OCI-LY1 (cell line): ENCODE measurements at regions not wholly inside any gene's neighbourhood (a gene's known extent, or its start where the extent isn't known, plus 50 kb on each side); places are given as distances from the start of the nearest gene placed in this dataset.

ENCODE experiments used
- CTCF ChIP-seq: fragments of 200-600 bp; sonication (generic), shearing (Covaris generic); IDR thresholded peaks from 2 replicates; pipeline ENCODE4 v1.5.1; 2017; ENCODE audit warnings: mild to moderate bottlenecking, antibody characterized with exemption, low read length, moderate library complexity, mixed read lengths
- EZH2 ChIP-seq: fragments of 200-600 bp; sonication (generic), shearing (Covaris generic); IDR thresholded peaks from 2 replicates; pipeline ENCODE4 v1.8.0; 2017; ENCODE audit warnings: borderline replicate concordance, mixed run types, mild to moderate bottlenecking, antibody characterized with exemption, low read length, moderate library complexity, mixed read lengths

- TF ChIP-seq CTCF (no peak), EZH2 (no peak)
Measured at GRCh38 chr1:218874801-218875400, 298.8 kb upstream of the LYPLAL1 start.
